T-cell (primary cell): ENCODE measurements at regions not wholly inside any gene's neighbourhood (a gene's known extent, or its start where the extent isn't known, plus 50 kb on each side); places are given as distances from the start of the nearest gene placed in this dataset.

Experiments
- ATAC-seq, 4 experiments: fragments of 200-7000 bp in 3 of 4; fragments of 150-1000 bp in 1 of 4; cut with Tn5 transposase; replicated peaks in 1 of 4; 1 replicate in 3 of 4; 2 replicates in 1 of 4; pipeline ENCODE4 v1.10.0; 2021; ENCODE audit warnings: moderate library complexity in 3 of 4, mild to moderate bottlenecking in 2 of 4, moderate number of reproducible peaks in 1 of 4
- CTCF ChIA-PET, 2 donors: fragments of 300-600 bp; sonication (Branson Sonifier 250); formaldehyde crosslinking; loops; one replicate each; lab custom pipeline; 2022; ENCODE audit warnings: antibody characterized with exemption in 2 of 2; lab: Charles Lee
- POLR2A ChIA-PET, 2 donors: fragments of 300-600 bp; sonication (Branson Sonifier 250); formaldehyde crosslinking; loops; one replicate each; lab custom pipeline; 2022; ENCODE audit warnings: antibody characterized with exemption in 2 of 2; lab: Charles Lee
- DNase-seq, 35 experiments: peaks; one replicate each; pipeline versions ENCODE4 v3.0.0 to v3.0.0-alpha.2; 2013 to 2023
- H3K27ac ChIP-seq: one replicate; pipeline ENCODE4 v1.5.1; 2013; ENCODE audit warnings: low read length
- H3K27me3 ChIP-seq, 2 experiments: replicated peaks in 1 of 2; 1 replicate in 1 of 2; 2 replicates in 1 of 2; pipeline versions ENCODE4 v1.6.1 to v1.7.0; 2013; ENCODE audit warnings: low read length in 1 of 2, mixed read lengths in 1 of 2; ENCODE audit not compliant: control insufficient read depth in 2 of 2, insufficient read depth in 2 of 2; ENCODE audit errors: extremely low read depth in 1 of 2
- H3K36me3 ChIP-seq, 2 donors: 1 replicate in 1 of 2; 2 replicates in 1 of 2; pipeline versions ENCODE4 v1.6.1 to v1.7.0; 2013; ENCODE audit warnings: low read length in 1 of 2; ENCODE audit not compliant: control insufficient read depth in 2 of 2, insufficient read depth in 1 of 2; ENCODE audit errors: extremely low read depth in 1 of 2
- H3K4me1 ChIP-seq, 2 experiments: 1 replicate in 1 of 2; 2 replicates in 1 of 2; pipeline versions ENCODE4 v1.6.1 to v1.7.0; 2013; ENCODE audit warnings: low read length in 2 of 2, mixed read lengths in 1 of 2; ENCODE audit not compliant: insufficient read depth in 2 of 2, control insufficient read depth in 1 of 2; ENCODE audit errors: extremely low read depth in 1 of 2
- H3K4me3 ChIP-seq, 2 donors: 1 replicate in 1 of 2; 2 replicates in 1 of 2; pipeline versions ENCODE4 v1.5.1 to v1.7.0; 2013; ENCODE audit warnings: mild to moderate bottlenecking in 2 of 2, low read length in 1 of 2, moderate library complexity in 1 of 2; ENCODE audit not compliant: control insufficient read depth in 1 of 2; ENCODE audit errors: extremely low read depth in 1 of 2
- H3K9me3 ChIP-seq: 2 replicates; pipeline ENCODE4 v1.7.0; 2013
- H3K27ac Mint-ChIP-seq, 2 donors: one replicate each; pipeline ENCODE4 v1.8.0; 2020 to 2021; ENCODE audit warnings: mild to moderate bottlenecking in 2 of 2, mixed read lengths in 2 of 2
- H3K27me3 Mint-ChIP-seq, 2 donors: one replicate each; pipeline ENCODE4 v1.8.0; 2021 to 2022; ENCODE audit warnings: mixed read lengths in 2 of 2
- H3K36me3 Mint-ChIP-seq: one replicate; pipeline ENCODE4 v1.8.0; 2021; ENCODE audit warnings: mixed read lengths
- H3K4me1 Mint-ChIP-seq, 3 donors: one replicate each; pipeline ENCODE4 v1.8.0; 2020 to 2022; ENCODE audit warnings: mixed read lengths in 3 of 3, mild to moderate bottlenecking in 1 of 3
- H3K4me3 Mint-ChIP-seq, 3 donors: one replicate each; pipeline ENCODE4 v1.8.0; 2020 to 2022; ENCODE audit warnings: mild to moderate bottlenecking in 3 of 3, mixed read lengths in 3 of 3, moderate library complexity in 3 of 3
- H3K9me3 Mint-ChIP-seq, 3 donors: one replicate each; pipeline ENCODE4 v1.8.0; 2020 to 2022; ENCODE audit warnings: mixed read lengths in 3 of 3
- WGBS: methylation state at CpG from one replicate; pipeline ENCODE4 v1.1.5; 2013; ENCODE audit warnings: missing lambda C conversion rate; ENCODE audit not compliant: insufficient coverage; 5-methylcytosine and 5-hydroxymethylcytosine counted together

DNA sequence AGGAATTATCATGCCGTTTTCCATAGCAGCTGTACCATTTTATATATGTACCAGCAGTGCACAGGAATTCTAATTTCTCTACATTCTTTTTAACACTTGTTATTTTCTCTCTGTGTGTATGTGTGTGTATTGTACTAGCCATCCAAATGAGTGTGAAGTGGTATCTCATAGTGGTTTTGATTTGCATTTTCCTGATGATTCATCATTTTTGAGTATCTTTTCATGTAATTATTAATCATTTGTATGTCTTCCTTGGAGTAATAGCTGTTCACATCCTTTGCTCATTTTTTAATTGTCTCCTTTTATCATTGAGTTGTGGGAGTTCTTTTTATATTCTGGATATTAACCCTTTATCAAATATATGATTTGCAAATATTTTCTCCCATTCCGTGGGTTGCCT, 95.6 kb upstream of the MANSC4 start:
- H3K4me1 Mint-ChIP-seq = peaks cover 0 to 9% (median 0%) of the 10 kb centered on the region in 3 donors
- H3K27me3 ChIP-seq = no peaks in the 10 kb centered on the region
- no peaks in the 10 kb centered on the region for H3K36me3 ChIP-seq
- no peaks in the 10 kb centered on the region for H3K27me3 Mint-ChIP-seq
- H3K9me3 Mint-ChIP-seq = peaks cover 0 to 2% (median 0%) of the 10 kb centered on the region in 3 donors
- CTCF ChIA-PET = no interaction called here
- no CpG with 5 or more reads among the region's 2 CpGs for WGBS
- POLR2A ChIA-PET = no interaction called here
- no peak overlapping the region for H3K4me3 ChIP-seq
- no peak for DNase-seq
- no peak overlapping the region for H3K4me3 Mint-ChIP-seq
- H3K36me3 Mint-ChIP-seq = no peaks in the 10 kb centered on the region
- H3K27ac Mint-ChIP-seq = no peak overlapping the region
- H3K27ac ChIP-seq = no peak overlapping the region
- H3K9me3 ChIP-seq = no peaks in the 10 kb centered on the region
- H3K4me1 ChIP-seq = no peaks in the 10 kb centered on the region
- no peak for ATAC-seq

DNA sequence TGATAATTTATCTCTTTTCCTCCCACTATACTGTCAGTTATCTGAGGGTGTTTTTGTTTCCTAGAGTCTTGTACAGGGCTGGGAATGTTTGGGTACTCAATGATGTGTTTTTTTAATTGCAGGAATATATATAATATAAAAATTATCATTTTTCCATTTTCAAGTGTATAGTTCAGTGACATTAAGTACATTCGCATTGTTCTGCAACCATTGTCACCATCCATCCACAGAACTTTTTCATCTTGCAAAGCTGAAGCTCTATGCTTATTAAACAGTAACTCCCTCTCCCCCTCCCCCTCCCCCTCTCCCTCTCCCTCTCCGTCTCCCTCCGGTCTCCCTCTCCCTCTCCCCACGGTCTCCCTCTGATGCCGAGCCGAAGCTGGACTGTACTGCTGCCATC, 93.0 kb upstream of the MANSC4 start:
- no peak for DNase-seq
- POLR2A ChIA-PET = no interaction called here
- Mint-ChIP-seq H3K36me3 (no peaks in the 10 kb centered on the region), H3K27ac (no peak overlapping the region), H3K4me3 (no peak overlapping the region), H3K27me3 (no peaks in the 10 kb centered on the region), H3K4me1 (peaks cover 0 to 14% (median 0%) of the 10 kb centered on the region in 3 donors), H3K9me3 (peaks cover 0 to 2% (median 0%) of the 10 kb centered on the region in 3 donors)
- CTCF ChIA-PET = interaction anchor here in 1 of 2 donors (1.0 kb wide), 1 partner anchor 28 kb away, joined by 4 read pairs; no protein-coding TSS in a partner anchor
- Histone ChIP-seq H3K4me3 (no peak overlapping the region), H3K27ac (no peak overlapping the region), H3K27me3 (no peaks in the 10 kb centered on the region), H3K9me3 (no peaks in the 10 kb centered on the region), H3K36me3 (no peaks in the 10 kb centered on the region), H3K4me1 (no peaks in the 10 kb centered on the region)
- ATAC-seq = no peak
- WGBS = 100% methylated on average over 1 of the region's 6 CpGs

DNA sequence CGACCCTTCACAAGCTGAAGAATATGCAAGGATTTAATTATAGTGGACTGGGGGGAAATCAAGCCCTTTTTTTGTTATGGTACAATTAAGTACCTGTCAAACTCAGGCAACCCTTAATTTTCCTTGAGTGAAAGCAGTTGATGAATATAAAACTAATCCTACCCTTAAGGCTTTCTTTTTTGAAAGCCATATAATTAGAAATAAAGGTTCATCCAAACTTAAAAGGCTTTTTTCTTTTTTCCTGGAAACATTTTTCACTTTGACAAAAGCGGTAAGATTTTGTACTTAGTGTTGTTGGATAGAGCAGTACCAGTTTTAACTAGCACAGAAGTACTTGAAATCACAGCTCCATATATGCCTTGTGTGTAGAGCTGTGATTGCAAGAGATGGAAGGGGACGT, 91.9 kb upstream of the MANSC4 start:
- H3K4me3 Mint-ChIP-seq = no peak overlapping the region
- H3K27ac Mint-ChIP-seq = no peak overlapping the region

DNA sequence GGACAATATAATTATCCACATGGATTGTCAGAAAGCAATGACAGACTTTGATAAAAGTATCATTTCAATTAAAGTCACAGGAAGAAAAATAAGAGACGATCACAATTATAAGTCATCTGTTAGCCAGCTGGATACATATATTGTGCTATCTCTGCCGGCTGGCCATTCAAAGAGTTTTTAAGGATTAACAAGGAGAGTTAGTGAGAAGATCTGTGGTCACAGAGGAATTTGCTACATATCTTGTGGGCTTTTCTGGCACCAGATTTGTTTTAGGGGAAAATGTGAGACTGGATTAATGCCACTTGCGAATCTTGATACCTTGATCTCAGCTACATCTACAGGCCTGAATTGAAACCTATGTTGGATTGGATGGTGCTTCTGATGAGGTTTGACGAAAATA, 90.9 kb upstream of the MANSC4 start:
- Histone ChIP-seq H3K27me3 (no peaks in the 10 kb centered on the region), H3K36me3 (no peaks in the 10 kb centered on the region), H3K4me3 (no peak overlapping the region), H3K27ac (no peak overlapping the region), H3K9me3 (no peaks in the 10 kb centered on the region), H3K4me1 (no peaks in the 10 kb centered on the region)
- peak overlapping the region in 1 of 2 donors; percentile 69 for H3K27ac Mint-ChIP-seq
- 86% methylated on average over 1 of the region's 4 CpGs for WGBS
- H3K36me3 Mint-ChIP-seq = no peaks in the 10 kb centered on the region
- ATAC-seq (no peak), DNase-seq (no peak)
- ChIA-PET POLR2A (no interaction called here), CTCF (no interaction called here)
- peaks cover 0 to 2% (median 0%) of the 10 kb centered on the region in 3 donors for H3K9me3 Mint-ChIP-seq
- no peak overlapping the region for H3K4me3 Mint-ChIP-seq
- no peaks in the 10 kb centered on the region for H3K27me3 Mint-ChIP-seq
- peaks cover 0 to 14% (median 0%) of the 10 kb centered on the region in 3 donors for H3K4me1 Mint-ChIP-seq

More for the DNA sequence above, 91.9 kb upstream of the MANSC4 start:
- Mint-ChIP-seq H3K27me3 (no peaks in the 10 kb centered on the region), H3K36me3 (no peaks in the 10 kb centered on the region), H3K4me1 (peaks cover 0 to 14% (median 0%) of the 10 kb centered on the region in 3 donors), H3K9me3 (peaks cover 0 to 2% (median 0%) of the 10 kb centered on the region in 3 donors)
- ChIA-PET CTCF (no interaction called here), POLR2A (no interaction called here)
- no peaks in the 10 kb centered on the region for H3K4me1 ChIP-seq
- no peaks in the 10 kb centered on the region for H3K36me3 ChIP-seq
- no peak overlapping the region for H3K4me3 ChIP-seq
- no CpG with 5 or more reads among the region's 3 CpGs for WGBS
- DNase-seq = no peak
- no peaks in the 10 kb centered on the region for H3K27me3 ChIP-seq
- no peak for ATAC-seq
- no peak overlapping the region for H3K27ac ChIP-seq
- H3K9me3 ChIP-seq = no peaks in the 10 kb centered on the region

DNA sequence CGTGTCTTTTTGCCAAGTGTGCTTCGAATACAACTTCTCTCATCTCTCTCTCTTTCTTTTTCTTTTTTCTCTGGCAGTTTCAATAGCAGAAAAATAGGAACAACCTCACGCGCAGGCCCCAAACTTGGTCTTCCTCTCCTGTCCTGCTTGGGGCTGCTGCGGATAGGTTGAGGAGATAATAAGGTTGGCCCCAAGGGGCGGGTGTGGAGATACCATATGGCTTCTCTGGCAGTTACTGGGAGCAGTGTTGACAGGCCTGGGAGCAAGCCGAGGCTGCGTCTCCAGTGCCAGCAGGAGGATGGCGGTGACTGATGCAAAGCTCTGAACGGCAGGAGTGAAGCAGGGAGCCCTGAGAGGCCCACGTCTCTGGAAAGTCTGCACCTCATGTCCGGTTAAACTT, 89.5 kb upstream of the MANSC4 start:
- Histone ChIP-seq H3K4me3 (no peak overlapping the region), H3K27me3 (no peaks in the 10 kb centered on the region), H3K27ac (no peak overlapping the region), H3K4me1 (no peaks in the 10 kb centered on the region), H3K36me3 (no peaks in the 10 kb centered on the region), H3K9me3 (no peaks in the 10 kb centered on the region)
- no peak for ATAC-seq
- no peaks in the 10 kb centered on the region for H3K9me3 Mint-ChIP-seq
- no peak overlapping the region for H3K4me3 Mint-ChIP-seq
- no peaks in the 10 kb centered on the region for H3K36me3 Mint-ChIP-seq
- ChIA-PET CTCF (no interaction called here), POLR2A (no interaction called here)
- H3K27ac Mint-ChIP-seq = no peak overlapping the region
- H3K4me1 Mint-ChIP-seq = peaks cover 0 to 22% (median 0%) of the 10 kb centered on the region in 3 donors
- no peaks in the 10 kb centered on the region for H3K27me3 Mint-ChIP-seq
- no peak for DNase-seq
- WGBS = 63% methylated on average over 1 of the region's 12 CpGs

DNA sequence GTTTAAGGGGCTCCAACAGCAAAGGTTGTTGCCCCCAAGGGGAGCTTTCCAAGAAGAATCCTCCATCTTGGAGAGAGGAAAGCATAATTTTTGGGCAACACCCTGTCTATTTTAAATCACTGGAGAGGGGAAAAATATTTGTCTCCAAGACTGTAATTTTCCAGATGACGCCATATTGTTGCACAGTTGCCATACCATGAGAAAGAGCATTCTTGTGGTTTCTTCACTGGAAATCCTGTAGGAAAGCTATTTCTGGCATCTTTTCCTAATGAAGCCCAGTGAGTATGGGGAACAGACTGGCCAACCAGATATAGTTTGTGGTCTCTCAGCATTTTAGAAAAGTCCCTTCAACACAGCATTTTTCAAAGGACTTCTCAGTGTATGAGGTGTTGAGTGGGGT, 88.1 kb upstream of the MANSC4 start:
- Histone ChIP-seq H3K9me3 (no peaks in the 10 kb centered on the region), H3K36me3 (no peaks in the 10 kb centered on the region), H3K27me3 (no peaks in the 10 kb centered on the region), H3K4me3 (no peak overlapping the region), H3K4me1 (no peaks in the 10 kb centered on the region), H3K27ac (no peak overlapping the region)
- ATAC-seq = no peak
- ChIA-PET POLR2A (no interaction called here), CTCF (no interaction called here)
- H3K4me1 Mint-ChIP-seq = peaks cover 0 to 31% (median 0%) of the 10 kb centered on the region in 3 donors
- H3K4me3 Mint-ChIP-seq = no peak overlapping the region
- no peaks in the 10 kb centered on the region for H3K27me3 Mint-ChIP-seq
- 100% methylated on average over 1 of the region's 1 CpG for WGBS
- H3K27ac Mint-ChIP-seq = no peak overlapping the region
- DNase-seq = no peak
- H3K36me3 Mint-ChIP-seq = no peaks in the 10 kb centered on the region
- no peaks in the 10 kb centered on the region for H3K9me3 Mint-ChIP-seq
